NCI-H2107 treated with DMSO at 0.1 percent for 48 hours (cell line): ENCODE measurements at regions not wholly inside any gene's neighbourhood (a gene's known extent, or its start where the extent isn't known, plus 50 kb on each side); places are given as distances from the start of the nearest gene placed in this dataset.
A peak's percentile ranks its signal among the peaks of the same experiment; 100 is the strongest.

ENCODE experiments used
- DNase-seq: peaks from one replicate; lab custom pipeline; 2025; ENCODE audit not compliant: unreplicated experiment; lab: John Stamatoyannopoulos, UW

DNA sequence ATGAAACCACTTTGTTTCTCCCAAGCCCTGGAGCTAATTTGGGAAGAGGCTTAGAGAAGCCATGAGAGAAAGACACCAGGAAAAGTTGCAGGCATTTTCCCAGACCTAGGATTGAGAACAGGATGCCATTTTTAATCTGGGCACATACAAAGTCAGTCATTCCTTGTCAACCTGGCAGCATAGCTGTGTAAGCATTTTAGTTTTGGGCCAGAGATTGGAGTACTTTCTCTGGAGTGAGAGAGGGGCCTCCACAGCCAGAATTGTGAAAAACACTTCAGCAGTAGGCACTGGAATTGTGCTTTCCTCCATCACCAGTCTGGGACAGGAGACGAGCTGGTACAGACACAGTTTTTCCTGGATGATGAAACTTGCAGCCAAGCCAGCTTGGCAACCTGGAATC lies 390.3 kb upstream of the DMAC1 start:
- no peak for DNase-seq

DNA sequence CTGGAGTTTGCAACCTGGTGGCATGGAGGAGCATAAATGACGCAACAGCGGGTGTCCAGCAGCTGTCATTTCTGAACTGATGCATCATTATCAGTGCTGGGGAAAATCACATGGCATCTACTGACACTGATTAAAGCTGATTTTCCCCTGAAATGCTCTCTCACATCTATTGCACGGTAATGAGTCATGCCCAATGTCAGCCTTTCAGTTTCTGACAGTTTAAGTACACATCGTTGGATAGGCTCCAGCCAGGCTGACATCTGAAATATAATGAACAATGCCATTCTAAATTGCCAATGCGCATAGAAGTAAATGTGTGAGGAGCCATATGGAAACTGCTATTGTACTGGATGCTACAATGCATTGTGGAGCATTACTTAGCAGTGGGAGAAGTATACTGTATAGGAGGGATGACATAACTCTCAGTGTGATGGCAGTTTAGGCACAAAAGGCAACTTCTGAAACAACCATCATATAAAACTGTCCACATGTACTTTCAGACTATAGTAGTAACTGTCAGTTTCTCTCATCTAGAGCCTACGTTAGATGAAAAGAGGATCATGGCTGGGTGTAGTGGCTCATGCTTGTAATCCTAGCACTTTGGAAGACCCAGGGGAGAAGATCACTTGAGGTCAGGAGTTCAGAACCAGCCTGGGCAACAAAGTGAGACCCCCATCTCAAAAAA lies 389.3 kb upstream of the DMAC1 start:
- DNase-seq, result no peak

DNA sequence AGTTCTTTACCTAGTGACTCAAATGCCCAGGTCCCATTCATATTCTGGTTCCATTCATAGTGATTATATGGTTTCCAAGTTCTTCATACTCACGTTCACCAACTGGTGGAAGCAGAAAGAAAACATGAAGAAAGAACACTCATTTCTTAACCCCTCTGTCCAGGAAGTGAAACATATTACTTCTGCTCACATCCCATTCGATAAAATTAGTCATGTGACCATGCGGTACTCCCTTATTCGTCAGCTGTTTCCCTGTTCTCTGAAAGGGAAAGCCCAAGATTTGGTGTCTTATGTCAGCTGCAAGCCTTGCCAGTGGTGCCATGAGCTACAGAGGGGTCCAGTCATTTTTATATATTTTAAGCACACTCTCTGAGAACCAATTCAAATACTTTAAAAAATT lies 387.0 kb upstream of the DMAC1 start:
- DNase-seq, result no peak

- DNase-seq, result no peak
Observed at GRCh38 chr9:8183618-8184017, 384.0 kb upstream of the DMAC1 start.

- no peak for DNase-seq
Observed at GRCh38 chr9:8179381-8180053, 379.9 kb upstream of the DMAC1 start.

GRCh38 chr9:8172000-8172399 lies 372.4 kb upstream of the DMAC1 start:
- DNase-seq, result no peak

- peak; percentile 13 for DNase-seq
Observed at GRCh38 chr9:8168916-8169438, 369.4 kb upstream of the DMAC1 start.

DNA sequence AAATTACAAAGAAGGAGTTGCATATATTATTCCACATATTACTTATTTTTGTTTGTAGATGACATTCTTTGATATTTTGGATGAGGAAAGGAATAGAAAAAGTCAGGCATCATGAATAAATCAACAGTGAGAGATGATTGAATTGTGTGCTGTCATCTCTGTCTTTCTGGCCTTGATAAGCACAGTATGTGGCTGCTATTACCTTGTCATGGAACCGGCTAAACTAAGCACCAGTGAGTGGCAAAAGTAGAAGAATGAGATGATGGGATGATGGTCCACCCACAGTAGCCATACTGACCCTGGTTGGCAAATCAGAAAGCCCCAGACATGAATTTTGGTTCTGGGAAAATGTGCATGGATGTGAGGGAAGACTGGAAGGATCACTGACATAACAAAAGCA lies 361.2 kb upstream of the DMAC1 start:
- no peak for DNase-seq

- DNase-seq, result no peak
Observed at GRCh38 chr9:8158574-8158973, 359.0 kb upstream of the DMAC1 start.

DNA sequence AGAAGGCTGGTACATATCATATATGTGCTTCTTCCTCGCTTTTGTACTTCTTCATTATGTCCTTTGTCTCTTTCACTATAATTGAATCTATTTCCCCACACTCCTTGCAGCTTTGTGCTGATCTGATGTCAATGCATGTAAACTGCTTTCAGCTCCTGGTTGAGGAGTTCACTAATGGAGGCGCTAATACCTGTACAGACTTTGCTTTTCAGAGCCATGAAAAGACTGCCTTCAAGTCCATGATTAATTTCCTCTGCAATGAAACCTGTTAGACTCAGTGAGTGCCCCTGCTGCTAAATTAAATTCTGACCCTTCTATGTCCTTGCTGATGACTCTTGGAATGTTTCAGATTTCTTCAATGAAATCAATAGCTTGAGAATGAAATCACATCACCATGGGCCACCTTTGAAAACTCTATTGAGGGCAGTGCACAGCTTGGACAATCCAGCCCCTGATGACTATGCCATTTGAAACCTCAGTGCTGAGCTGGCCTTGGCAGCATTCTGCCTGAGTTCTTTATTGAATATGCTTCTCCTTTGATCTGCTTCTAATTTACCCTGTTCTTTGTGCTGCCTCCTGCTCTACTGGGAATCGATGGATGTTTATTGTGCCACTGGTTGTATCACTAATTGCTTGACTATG lies 358.2 kb upstream of the DMAC1 start:
- peak; percentile 48 for DNase-seq

GRCh38 chr9:8156346-8156745 lies 356.8 kb upstream of the DMAC1 start:
- no peak for DNase-seq

DNA sequence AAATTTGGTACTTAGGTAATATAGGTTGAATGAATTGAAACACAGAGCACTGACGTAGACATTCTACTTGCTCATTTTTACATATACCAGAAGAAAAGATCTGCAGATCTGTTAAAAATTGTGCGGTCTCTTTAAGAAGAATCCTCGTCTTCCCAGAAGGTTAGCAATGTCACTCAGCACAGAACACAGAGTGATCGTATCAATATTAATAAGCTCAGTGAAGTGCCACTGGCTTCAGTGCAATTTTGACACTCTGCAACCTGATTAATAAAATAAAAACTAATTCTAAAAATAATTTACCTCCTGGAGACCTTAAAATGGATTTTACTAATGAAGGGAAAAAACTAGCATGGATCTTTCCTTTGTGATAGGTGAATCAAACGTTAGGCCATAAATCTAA lies 356.1 kb upstream of the DMAC1 start:
- no peak for DNase-seq

DNA sequence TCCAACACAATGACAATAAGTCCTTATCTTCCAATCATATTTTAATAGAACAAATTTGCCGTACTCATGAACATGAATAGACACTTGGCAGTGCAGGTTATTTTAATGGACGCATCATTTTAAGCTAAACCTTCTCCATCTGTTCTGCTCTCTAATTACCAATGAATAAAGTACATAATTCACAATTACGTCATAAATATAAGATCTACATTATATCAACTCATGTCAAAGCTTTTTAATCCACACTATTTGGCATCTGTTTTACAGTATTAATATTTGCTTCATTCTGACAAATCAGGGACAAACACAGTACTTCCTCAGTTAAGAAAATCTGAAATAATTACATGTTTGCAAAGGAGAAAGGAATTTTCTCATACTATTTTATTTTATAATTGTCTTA lies 344.1 kb upstream of the DMAC1 start:
- no peak for DNase-seq

DNA sequence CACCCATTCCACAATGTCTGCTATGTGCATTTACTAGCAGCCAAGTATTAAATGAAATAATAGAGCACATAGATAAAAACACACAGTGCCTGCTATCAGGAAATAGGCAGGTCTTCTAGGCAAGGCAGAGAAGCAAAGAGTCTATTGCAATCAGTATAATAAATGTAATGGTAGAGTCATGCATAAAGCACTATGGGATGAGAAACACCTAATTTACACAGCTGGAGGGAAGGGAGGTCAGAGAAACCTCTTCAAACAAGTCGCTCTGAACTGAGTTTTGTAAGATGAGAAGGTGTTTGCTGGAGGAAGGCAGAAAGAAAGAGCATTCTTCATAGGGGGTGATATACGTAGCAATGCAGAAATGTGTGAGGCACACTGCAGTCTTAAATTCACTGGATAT lies 341.0 kb upstream of the DMAC1 start:
- DNase-seq, result peak; percentile 37

DNA sequence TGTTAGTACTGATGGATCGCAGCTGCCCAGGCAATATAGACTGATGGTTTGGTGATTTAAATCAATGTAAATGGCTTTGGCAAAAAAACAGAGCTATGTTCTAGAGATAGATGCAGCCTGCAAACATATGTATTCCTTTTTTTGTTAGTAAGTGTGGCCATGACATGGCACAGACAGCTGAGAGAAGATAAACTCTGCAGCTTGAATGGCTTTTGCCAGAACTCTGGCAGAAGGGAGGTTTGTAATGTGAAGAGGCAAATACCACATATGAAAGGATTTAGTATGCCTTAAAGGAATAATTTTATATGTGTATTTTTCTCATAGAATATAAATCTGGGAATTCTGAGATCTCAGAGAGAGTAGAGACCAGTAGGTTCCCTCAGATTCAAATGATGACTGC lies 340.2 kb upstream of the DMAC1 start:
- no peak for DNase-seq

DNA sequence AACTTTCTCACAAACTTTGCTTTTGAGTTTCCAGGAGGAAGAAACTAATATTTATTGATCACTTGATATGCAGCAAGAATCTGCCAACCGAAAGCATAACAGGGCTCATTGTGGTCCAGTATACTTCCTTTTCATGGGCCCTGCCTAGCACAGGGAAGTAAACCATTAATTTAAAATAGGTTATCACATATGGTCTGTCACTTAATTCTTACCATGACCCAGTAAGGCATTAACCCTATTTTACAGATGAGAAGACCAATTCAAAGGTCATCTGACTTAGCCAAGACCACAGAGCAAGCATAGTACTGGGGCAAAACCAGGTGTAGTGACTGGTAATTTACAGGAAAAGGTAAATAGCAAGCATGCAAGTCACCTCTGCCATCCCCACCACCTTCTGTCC lies 336.9 kb upstream of the DMAC1 start:
- no peak for DNase-seq

- DNase-seq, result no peak
Observed at GRCh38 chr9:8134635-8135034, 335.1 kb upstream of the DMAC1 start.

GRCh38 chr9:8133606-8134005 lies 334.0 kb upstream of the DMAC1 start:
- no peak for DNase-seq

DNA sequence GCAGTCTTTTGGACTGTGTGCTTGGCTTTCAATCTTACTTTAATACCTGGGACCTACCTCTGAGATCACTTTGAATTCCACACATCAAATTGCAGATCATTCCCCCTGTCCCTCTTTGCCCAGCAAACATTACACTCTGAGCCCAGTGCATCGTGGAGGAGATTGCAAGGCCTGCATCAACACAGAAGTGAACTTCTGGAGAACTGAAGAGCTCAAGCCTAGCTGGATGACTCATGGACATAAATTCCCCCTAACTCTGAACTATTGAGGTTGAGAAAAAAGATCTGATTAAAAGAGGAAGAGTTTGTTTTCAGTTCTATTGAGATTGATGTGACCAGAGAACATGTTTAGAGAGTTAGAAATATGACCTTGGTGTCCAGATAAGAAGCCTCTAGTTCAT lies 316.0 kb upstream of the DMAC1 start:
- no peak for DNase-seq

DNA sequence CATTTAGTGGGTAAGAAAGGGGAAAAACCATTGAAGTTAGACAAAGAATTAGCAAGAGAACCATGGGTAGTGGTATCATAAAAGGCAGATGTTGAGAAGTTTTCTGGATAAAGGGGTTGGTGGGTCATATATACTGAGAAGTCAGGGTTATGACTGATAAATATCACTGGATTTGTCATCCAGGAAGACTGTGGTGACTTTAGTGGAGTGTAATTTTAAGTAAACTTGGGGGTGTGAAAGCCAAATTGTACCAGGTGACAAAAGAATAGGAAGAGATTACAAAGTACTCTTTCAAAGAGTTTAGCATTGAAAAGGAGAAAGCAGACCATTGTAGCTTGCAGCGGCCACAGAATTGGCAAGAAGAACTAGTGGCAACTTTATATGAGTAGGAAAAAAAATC lies 315.2 kb upstream of the DMAC1 start:
- DNase-seq, result no peak

DNA sequence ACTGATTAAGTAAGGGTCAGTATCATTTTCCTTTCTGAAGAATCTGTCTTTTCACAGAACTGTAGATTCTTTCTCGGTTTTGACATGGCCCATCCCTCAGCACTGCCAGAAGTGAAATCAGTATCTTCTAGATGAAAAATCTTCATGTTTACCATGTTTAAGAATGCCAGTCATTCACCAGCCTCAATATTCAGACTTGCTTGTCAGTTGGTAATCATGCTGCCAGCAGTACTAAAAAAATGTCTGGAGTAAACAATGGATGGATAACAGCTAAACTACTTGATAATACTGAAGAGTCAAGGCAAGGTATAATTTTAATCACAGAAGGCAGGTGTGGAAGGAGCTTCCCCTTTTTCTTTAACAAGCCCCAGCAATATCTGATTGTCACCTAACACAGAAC lies 306.8 kb upstream of the DMAC1 start:
- no peak for DNase-seq

DNA sequence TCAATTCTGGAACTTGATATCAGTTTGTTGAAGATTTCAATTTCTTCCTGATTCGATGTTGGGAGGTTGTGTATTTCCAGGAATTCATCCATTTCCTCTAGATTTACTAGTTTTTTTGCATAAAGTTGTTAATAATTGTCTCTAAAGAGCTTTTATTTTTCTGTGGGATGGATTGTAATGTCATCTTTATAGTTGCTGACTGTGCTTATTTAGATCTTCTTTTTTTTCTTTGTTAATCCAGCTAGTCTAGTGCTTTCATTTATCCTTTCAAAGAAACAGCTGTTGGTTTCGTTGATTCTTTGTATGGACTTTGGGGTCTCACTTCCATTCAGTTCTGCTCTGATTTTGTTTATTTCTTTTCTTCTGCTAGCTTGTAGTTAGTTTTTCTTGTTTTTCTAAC lies 302.0 kb upstream of the DMAC1 start:
- no peak for DNase-seq
